ENCODE measurements at regions not wholly inside any gene's neighbourhood (a gene's known extent, or its start where the extent isn't known, plus 50 kb on each side); places are given as distances from the start of the nearest gene placed in this dataset.

- no peak for TF ChIP-seq YY1 (IDR thresholded peaks at IDR 0.05; ENCODE audit: low read depth)
- TF ChIP-seq TAF1 (IDR thresholded peaks at IDR 0.05; ENCODE audit: low read depth): no peak
- TF ChIP-seq EP300 (IDR thresholded peaks at IDR 0.05; ENCODE audit: borderline replicate concordance): no peak
- no peak for TF ChIP-seq ZBTB7A (IDR thresholded peaks at IDR 0.05; ENCODE audit: low read depth)
- TF ChIP-seq NFIC (IDR thresholded peaks at IDR 0.05): no peak
- TF ChIP-seq USF1 (IDR thresholded peaks at IDR 0.05): no peak
- no peak for TF ChIP-seq FOXM1 (IDR thresholded peaks at IDR 0.05; ENCODE audit: borderline replicate concordance, low read depth)
- TF ChIP-seq REST (IDR thresholded peaks at IDR 0.05; ENCODE audit: low read depth): no peak
- TF ChIP-seq EGR1 (IDR thresholded peaks at IDR 0.05): no peak
- TF ChIP-seq MAX (IDR thresholded peaks at IDR 0.05): no peak
These were observed 527.7 kb upstream of the CELF2 start for GRCh38 chr10:10489805-10490571.

- no peak for TF ChIP-seq TCF12 (IDR thresholded peaks at IDR 0.05; ENCODE audit: low read depth)
- TF ChIP-seq EP300 (IDR thresholded peaks at IDR 0.05; ENCODE audit: borderline replicate concordance): no peak
- no peak for TF ChIP-seq YY1 (IDR thresholded peaks at IDR 0.05; ENCODE audit: low read depth)
- TF ChIP-seq EGR1 (IDR thresholded peaks at IDR 0.05): no peak
- no peak for TF ChIP-seq REST (IDR thresholded peaks at IDR 0.05; ENCODE audit: low read depth)
- TF ChIP-seq TEAD4 (IDR thresholded peaks at IDR 0.05): no peak
- TF ChIP-seq USF1 (IDR thresholded peaks at IDR 0.05): no peak
- TF ChIP-seq FOXM1 (IDR thresholded peaks at IDR 0.05; ENCODE audit: borderline replicate concordance, low read depth): no peak
- no peak for TF ChIP-seq ZBTB7A (IDR thresholded peaks at IDR 0.05; ENCODE audit: low read depth)
- no peak for TF ChIP-seq CEBPB (IDR thresholded peaks at IDR 0.05)
- TF ChIP-seq MAX (IDR thresholded peaks at IDR 0.05): no peak
- no peak for TF ChIP-seq RAD21 (IDR thresholded peaks at IDR 0.05; ENCODE audit: low read depth)
These were observed 527.1 kb upstream of the CELF2 start for GRCh38 chr10:10490581-10490980.

- TF ChIP-seq EP300 (IDR thresholded peaks at IDR 0.05; ENCODE audit: borderline replicate concordance) (no peak), ZBTB7A (IDR thresholded peaks at IDR 0.05; ENCODE audit: low read depth) (no peak), TCF12 (IDR thresholded peaks at IDR 0.05; ENCODE audit: low read depth) (no peak), CEBPB (IDR thresholded peaks at IDR 0.05) (no peak), REST (IDR thresholded peaks at IDR 0.05; ENCODE audit: low read depth) (no peak), NFIC (IDR thresholded peaks at IDR 0.05) (no peak), FOXM1 (IDR thresholded peaks at IDR 0.05; ENCODE audit: borderline replicate concordance, low read depth) (no peak), MAX (IDR thresholded peaks at IDR 0.05) (no peak), CREB1 (IDR thresholded peaks at IDR 0.05; ENCODE audit: low read depth) (no peak), YY1 (IDR thresholded peaks at IDR 0.05; ENCODE audit: low read depth) (no peak), TAF1 (IDR thresholded peaks at IDR 0.05; ENCODE audit: low read depth) (no peak), RAD21 (IDR thresholded peaks at IDR 0.05; ENCODE audit: low read depth) (no peak), EGR1 (IDR thresholded peaks at IDR 0.05) (no peak), TEAD4 (IDR thresholded peaks at IDR 0.05) (no peak), USF1 (IDR thresholded peaks at IDR 0.05) (no peak)
These were observed 525.3 kb upstream of the CELF2 start for GRCh38 chr10:10492420-10492819.
